Sciatic nerve (tissue), 2 donors: ENCODE measurements at regions not wholly inside any gene's neighbourhood (a gene's known extent, or its start where the extent isn't known, plus 50 kb on each side); places are given as distances from the start of the nearest gene placed in this dataset.

Source experiments
- ATAC-seq: fragments of 200-7000 bp; cut with Tn5 transposase; one replicate; pipeline ENCODE4 v1.9.1; 2020; ENCODE audit warnings: mild to moderate bottlenecking, moderate library complexity
- DNase-seq: peaks from one replicate; pipeline ENCODE4 v3.0.0-alpha.2; 2020; ENCODE audit warnings: low spot score
- intact Hi-C: fragments of 100-400 bp; cut with DNase I; formaldehyde crosslinking; loops from one replicate; pipeline ENCODE4 v1.14.2; 2022
- donor health status: DM: no; HTN: no; CAD: no.
- donor health status: DM: no; HTN: no; CAD: no.

DNA sequence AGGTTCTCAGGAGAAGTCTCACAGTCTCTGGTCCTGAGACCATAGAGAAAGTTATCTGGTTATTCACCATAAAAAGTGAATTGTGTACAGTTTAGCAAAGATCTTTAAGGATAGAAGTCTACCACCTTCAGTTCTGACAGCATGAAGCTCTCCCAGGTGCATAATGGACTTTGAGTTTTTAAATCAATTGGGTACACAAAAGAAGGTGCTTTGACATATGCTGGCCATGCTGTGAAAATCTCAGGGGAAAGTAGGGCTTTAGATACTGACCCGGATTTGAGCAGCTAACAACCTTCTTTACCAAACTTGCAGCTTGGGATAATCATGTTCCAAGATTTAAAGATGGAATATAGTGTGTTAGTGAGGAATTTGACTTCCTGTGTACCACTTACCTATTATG lies 264.2 kb downstream of the ZSWIM6 start:
- ATAC-seq, result no peak
- no peak for DNase-seq
- intact Hi-C loops, result no loop called here

- DNase-seq, result no peak
- no peak for ATAC-seq
- intact Hi-C loops, result no loop called here
Measured at GRCh38 chr5:61597684-61598083, 265.6 kb downstream of the ZSWIM6 start.

- DNase-seq (no peak), ATAC-seq (no peak)
- intact Hi-C loops, result no loop called here
Measured at GRCh38 chr5:61598126-61598525, 266.1 kb downstream of the ZSWIM6 start.

DNA sequence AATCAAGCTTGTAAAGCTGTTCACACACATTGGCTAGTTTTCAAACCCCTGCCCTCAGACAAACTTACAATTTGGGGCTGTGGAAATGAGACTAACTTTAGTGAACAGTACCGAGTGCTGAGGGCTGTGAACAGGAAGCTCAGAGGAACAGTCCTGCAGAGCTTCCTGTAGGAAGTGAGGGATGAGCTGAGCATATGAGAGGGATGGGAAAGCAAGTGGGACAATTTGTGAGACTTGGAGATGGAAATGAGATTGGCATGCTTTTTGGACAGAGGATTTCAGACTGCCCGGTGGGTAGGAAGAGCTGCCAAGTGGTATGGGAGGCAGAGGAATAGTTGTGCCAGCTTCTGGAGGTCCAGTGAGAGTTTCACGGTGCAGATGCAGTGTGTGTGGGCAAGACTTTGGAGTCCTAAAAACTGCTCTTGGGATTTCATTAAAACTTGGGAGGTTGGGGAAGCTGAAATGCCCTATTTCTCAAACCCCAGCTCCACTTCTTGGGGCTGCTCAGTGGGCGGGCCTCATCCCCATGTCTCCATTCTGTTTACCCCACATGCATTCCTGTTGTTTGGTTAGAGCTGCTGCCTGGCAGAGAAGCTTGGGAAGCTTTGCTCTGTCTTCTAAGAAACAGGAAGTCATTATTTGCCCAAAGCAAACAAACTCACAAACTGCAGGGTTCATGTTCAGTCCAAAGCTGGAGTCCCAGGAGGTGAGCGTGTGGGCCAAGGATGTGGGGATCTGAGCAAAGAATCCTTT lies 267.5 kb downstream of the ZSWIM6 start:
- ATAC-seq, result peak; percentile 87
- DNase-seq, result no peak
- intact Hi-C loops, result no loop called here

GRCh38 chr5:61600123-61600444 lies 268.0 kb downstream of the ZSWIM6 start:
- ATAC-seq, result no peak
- DNase-seq, result no peak
- intact Hi-C loops, result no loop called here

GRCh38 chr5:61600945-61601511 lies 269.0 kb downstream of the ZSWIM6 start:
- DNase-seq, result no peak
- ATAC-seq, result no peak
- intact Hi-C loops, result no loop called here

- peak; percentile 58 for ATAC-seq
- DNase-seq, result no peak
- intact Hi-C loops, result no loop called here
Measured at GRCh38 chr5:61603211-61603908, 271.3 kb downstream of the ZSWIM6 start.

DNA sequence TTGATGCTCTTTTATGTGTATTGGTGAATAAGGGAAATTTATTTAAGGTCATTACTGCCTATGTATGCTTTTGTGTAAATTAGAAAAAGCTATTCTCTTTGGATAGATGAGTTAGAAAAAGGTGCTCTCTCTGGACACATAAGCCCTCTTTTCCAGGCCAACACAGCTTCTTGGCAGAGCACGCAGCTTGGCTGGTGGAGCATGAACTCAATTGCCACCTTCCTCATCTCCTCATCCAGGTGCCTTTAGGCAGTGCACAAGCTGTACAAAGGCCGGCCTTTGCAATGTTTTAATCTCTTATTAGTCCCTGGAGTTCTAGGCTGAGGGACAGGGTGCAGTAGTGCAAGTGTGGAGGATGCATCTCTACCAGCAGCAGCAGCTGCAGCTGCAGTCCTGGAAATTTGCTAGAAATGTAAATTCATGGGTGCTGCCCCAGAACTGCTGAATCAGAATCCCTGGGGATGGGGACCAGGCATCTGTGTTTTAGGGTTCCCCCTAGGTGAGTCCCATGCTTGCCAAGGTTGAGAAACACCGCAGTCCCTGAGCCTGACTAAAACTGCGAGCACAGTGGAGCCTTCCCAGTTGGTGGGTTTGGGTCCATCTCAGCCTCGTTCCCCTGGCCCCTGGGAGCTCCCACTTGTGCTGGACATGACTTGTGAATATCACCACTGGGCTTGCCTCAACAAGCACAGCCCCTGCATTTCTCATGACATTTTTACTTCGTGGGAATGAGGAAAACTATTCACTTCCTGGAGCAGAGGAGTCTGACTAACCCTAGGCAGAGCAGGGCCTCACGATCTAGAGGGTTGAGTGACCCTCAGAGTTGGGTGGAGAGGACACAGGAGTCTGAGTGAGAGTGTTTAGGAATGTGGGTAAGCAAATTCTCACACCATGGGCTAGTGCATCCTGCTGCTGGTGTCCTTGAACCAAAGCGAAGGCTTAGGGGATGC lies 272.3 kb downstream of the ZSWIM6 start:
- intact Hi-C loops, result no loop called here
- no peak for ATAC-seq
- no peak for DNase-seq

DNA sequence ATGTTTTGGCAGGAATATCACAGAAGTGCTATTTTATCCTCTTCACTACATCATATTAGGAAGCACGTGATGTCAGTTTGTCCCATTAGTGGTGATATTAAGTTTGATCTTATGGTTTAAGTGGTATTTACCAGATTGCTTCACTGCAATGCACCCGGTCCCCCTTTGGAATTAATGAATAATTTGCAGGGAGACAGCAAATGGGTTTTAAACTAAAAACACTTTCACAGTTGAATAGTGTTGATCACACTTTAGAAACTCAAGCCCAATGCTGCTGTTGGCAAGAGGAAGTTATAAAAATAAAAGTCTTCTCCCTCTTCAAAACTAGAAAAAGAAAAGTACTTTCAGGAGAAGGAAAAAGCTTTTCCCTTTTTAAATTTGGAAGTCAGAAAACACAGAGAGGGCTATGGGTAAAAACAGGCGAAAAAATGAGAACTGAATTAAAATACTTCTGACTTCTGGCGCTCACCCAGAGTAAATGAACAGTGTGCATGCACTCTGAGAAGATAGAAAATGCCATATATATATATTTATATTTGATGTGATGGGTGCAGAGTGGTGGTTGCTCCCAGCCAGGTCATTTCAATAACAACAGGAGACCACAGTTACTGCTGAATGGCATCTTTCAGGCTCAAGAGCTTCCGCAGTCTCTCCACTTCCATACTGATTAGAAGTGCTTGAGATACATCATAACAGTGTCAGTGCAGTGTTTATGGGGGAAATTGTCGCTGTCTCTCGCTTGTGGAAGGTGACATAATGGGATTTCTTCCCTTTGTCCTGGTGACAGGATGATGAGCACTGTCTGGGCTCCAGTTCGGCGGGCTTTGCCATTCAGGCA lies 278.0 kb downstream of the ZSWIM6 start:
- DNase-seq (no peak), ATAC-seq (no peak)
- intact Hi-C loops, result no loop called here

GRCh38 chr5:61610678-61611024 lies 278.6 kb downstream of the ZSWIM6 start:
- intact Hi-C loops, result no loop called here
- ATAC-seq (no peak), DNase-seq (no peak)

DNA sequence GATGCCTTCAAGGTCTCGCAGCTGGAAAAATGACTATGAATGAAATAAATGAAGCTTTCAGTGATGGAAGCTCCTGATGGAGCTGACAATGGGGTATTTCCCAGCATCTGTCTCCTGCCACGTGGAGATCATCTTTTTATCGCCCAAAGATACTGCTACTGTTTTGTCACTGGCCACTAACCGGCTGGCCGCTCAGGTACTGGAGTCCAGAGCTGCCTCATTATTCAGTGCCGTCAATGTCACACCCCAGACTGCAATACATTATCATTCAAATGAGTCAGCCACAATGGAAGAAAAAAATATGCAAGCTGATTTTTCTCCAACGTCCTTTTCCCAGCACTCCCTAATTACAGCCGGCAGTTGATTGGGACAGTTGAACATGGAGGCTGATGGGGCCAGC lies 280.4 kb downstream of the ZSWIM6 start:
- DNase-seq (no peak), ATAC-seq (no peak)
- intact Hi-C loops, result no loop called here

DNA sequence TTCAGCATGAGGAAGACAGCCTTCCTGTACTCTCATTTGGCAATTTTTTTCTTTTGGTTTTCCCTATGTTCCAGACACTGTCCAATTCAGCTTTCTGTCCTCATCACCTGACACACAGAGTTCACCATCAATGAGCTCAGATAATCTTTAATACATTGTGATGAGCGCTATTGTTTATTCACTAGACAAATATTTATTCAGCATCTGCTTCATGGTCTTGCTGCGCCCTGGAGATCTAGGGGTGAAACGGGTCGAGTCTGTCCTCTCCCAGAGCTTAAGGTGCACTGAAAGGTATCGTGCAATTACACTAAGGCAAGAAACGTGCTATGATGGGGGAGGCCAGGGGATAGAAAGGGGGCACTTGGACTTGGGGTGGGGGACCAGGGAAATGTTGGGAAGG lies 281.6 kb downstream of the ZSWIM6 start:
- intact Hi-C loops, result no loop called here
- DNase-seq, result no peak
- ATAC-seq, result no peak

- no peak for ATAC-seq
- no peak for DNase-seq
- intact Hi-C loops, result no loop called here
Measured at GRCh38 chr5:61614606-61615005, 282.5 kb downstream of the ZSWIM6 start.

DNA sequence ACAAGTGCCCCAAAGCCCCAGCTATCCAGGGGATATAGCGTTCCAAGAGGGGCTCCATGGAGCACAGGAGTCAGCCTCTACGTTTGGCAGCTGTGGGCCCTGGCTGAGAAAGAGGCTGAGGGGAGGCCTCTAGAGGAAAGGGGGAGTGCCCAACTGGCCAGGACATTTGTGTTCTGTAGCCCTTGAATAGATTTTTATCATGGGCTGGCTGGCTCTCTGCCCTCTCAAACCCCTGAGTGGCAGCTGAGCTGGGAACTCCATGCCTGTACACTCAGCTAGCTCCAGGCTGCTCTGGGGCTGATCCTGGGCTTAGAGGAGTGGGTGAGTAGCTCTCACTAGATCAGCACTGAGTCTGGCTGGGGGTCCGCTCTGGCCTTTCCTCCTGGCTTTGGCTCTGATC lies 285.0 kb downstream of the ZSWIM6 start:
- intact Hi-C loops, result no loop called here

DNA sequence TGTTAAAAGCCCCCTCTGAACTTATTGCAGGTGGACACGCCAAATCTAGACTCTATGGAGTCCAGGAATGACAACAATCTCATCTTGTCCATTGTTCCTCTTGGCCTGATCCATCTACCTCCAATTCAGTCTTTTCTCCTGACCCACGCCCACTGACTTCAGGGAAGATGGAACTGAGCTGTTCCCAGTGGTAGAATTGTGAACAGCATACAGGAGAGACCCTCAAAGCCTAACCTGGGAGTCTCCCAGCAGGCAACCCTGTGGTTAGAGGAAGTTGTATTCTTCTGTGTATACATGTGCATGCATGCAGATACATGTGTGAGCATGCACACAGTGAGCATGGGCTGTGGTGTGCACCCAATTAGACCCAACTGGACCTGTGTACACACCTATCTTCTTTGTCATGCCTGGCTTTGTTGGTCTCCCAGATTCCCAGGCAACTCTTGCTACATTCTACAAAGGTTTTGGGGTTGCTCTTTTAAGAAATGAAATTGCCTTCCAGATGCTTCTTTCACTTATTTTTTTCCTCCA lies 286.0 kb downstream of the ZSWIM6 start:
- intact Hi-C loops, result no loop called here

More for the DNA sequence above, 285.0 kb downstream of the ZSWIM6 start:
- no peak for DNase-seq
- ATAC-seq, result no peak

GRCh38 chr5:61618577-61618976 lies 286.5 kb downstream of the ZSWIM6 start:
- intact Hi-C loops, result no loop called here
- ATAC-seq (no peak), DNase-seq (no peak)

More for the DNA sequence above, 286.0 kb downstream of the ZSWIM6 start:
- no peak for ATAC-seq
- DNase-seq, result no peak

- intact Hi-C loops, result no loop called here
- no peak for DNase-seq
- no peak for ATAC-seq
Measured at GRCh38 chr5:61619289-61619688, 287.2 kb downstream of the ZSWIM6 start.

- intact Hi-C loops, result no loop called here
- ATAC-seq, result peak; percentile 17
- no peak for DNase-seq
Measured at GRCh38 chr5:61619777-61620518, 287.9 kb downstream of the ZSWIM6 start.
